HEK293 (cell line): ENCODE measurements at regions not wholly inside any gene's neighbourhood (a gene's known extent, or its start where the extent isn't known, plus 50 kb on each side); places are given as distances from the start of the nearest gene placed in this dataset.

Source experiments
- CTCF ChIA-PET: fragments of 350-600 bp; formaldehyde crosslinking; extraction: SDS; loops from one replicate; lab custom pipeline; 2021; ENCODE audit warnings: antibody characterized with exemption; lab: Yijun Ruan, JAX
- POLR2A ChIA-PET: fragments of 300-600 bp; formaldehyde crosslinking; extraction: SDS; loops from one replicate; lab custom pipeline; 2020; ENCODE audit warnings: antibody characterized with exemption, inconsistent platforms; lab: Yijun Ruan, JAX
- H3K27ac ChIP-seq: fragments of 200-500 bp; sonication (Bioruptor generic); 2 replicates; pipeline ENCODE4 v1.5.1; 2014; ENCODE audit warnings: low read depth, low read length, control low read depth, inconsistent platforms; ENCODE audit errors: extremely low read depth
- H3K36me3 ChIP-seq, 2 experiments: fragments of 200-500 bp in 1 of 2; sonication (Bioruptor generic) in 1 of 2; 1 replicate in 1 of 2; 2 replicates in 1 of 2; pipeline ENCODE4 v1.5.1; 2014 to 2017; ENCODE audit warnings: inconsistent platforms in 2 of 2, low read length in 2 of 2; ENCODE audit not compliant: control insufficient read depth in 2 of 2, insufficient read depth in 1 of 2
- H3K4me1 ChIP-seq: fragments of 200-500 bp; sonication (Bioruptor generic); 2 replicates; pipeline ENCODE4 v1.5.1; 2014; ENCODE audit warnings: mild to moderate bottlenecking, low read length, inconsistent platforms; ENCODE audit not compliant: control insufficient read depth, insufficient read depth
- H3K4me3 ChIP-seq: 2 replicates; pipeline ENCODE4 v1.5.1; 2011; ENCODE audit warnings: low read depth, mild to moderate bottlenecking, control low read depth, low read length, moderate library complexity
- H3K9me3 ChIP-seq: fragments of 200-500 bp; sonication (Bioruptor generic); 2 replicates; pipeline ENCODE4 v1.5.1; 2014; ENCODE audit warnings: low read depth, low read length, inconsistent platforms; ENCODE audit not compliant: control insufficient read depth, insufficient read depth
- EGR2 ChIP-seq: fragments of 450-650 bp; formaldehyde crosslinking; IDR thresholded peaks from 2 replicates; pipeline ENCODE4 v1.5.1; 2016; ENCODE audit warnings: low read depth, missing biosample characterization, missing genetic modification characterization
- GFI1B ChIP-seq: fragments of 450-650 bp; formaldehyde crosslinking; IDR thresholded peaks from 2 replicates; pipeline ENCODE4 v1.5.1; 2016; ENCODE audit warnings: missing biosample characterization, missing genetic modification characterization
- REST ChIP-seq: fragments of 450-650 bp; formaldehyde crosslinking; IDR thresholded peaks from 2 replicates; pipeline ENCODE4 v1.5.1; 2016; ENCODE audit warnings: missing biosample characterization, missing genetic modification characterization
- TRIM28 ChIP-seq: IDR thresholded peaks from 2 replicates; pipeline ENCODE4 v1.6.1; 2011; ENCODE audit warnings: low read length, control low read depth, borderline replicate concordance
- ZFP41 ChIP-seq: fragments of 450-650 bp; formaldehyde crosslinking; IDR thresholded peaks from 2 replicates; pipeline ENCODE4 v1.5.1; 2016; ENCODE audit warnings: missing biosample characterization, missing genetic modification characterization, borderline replicate concordance
- ZNF140 ChIP-seq: fragments of 450-650 bp; formaldehyde crosslinking; IDR thresholded peaks from 2 replicates; pipeline ENCODE4 v1.5.1; 2016; ENCODE audit warnings: missing biosample characterization, missing genetic modification characterization
- ZNF394 ChIP-seq: fragments of 450-650 bp; formaldehyde crosslinking; IDR thresholded peaks from 2 replicates; pipeline ENCODE4 v1.5.1; 2016; ENCODE audit warnings: missing biosample characterization, missing genetic modification characterization, mild to moderate bottlenecking, moderate library complexity, borderline replicate concordance
- ZNF529 ChIP-seq: fragments of 450-650 bp; formaldehyde crosslinking; IDR thresholded peaks from 2 replicates; pipeline ENCODE4 v1.5.1; 2017; ENCODE audit warnings: missing genetic modification characterization, missing biosample characterization; ENCODE audit not compliant: insufficient replicate concordance
- ZNF558 ChIP-seq: fragments of 450-650 bp; formaldehyde crosslinking; IDR thresholded peaks from 2 replicates; pipeline ENCODE4 v1.5.1; 2016; ENCODE audit warnings: missing biosample characterization, missing genetic modification characterization
- ZNF571 ChIP-seq: fragments of 450-650 bp; formaldehyde crosslinking; IDR thresholded peaks from 2 replicates; pipeline ENCODE4 v1.5.0; 2017; ENCODE audit warnings: missing biosample characterization, missing genetic modification characterization
- ZNF621 ChIP-seq: fragments of 450-650 bp; formaldehyde crosslinking; IDR thresholded peaks from 2 replicates; pipeline ENCODE4 v1.5.1; 2017; ENCODE audit warnings: missing biosample characterization, missing genetic modification characterization
- ZNF670 ChIP-seq: fragments of 450-650 bp; formaldehyde crosslinking; IDR thresholded peaks from 2 replicates; pipeline ENCODE4 v1.5.1; 2016; ENCODE audit warnings: missing biosample characterization, missing genetic modification characterization, low read depth
- ZNF76 ChIP-seq: fragments of 450-650 bp; formaldehyde crosslinking; IDR thresholded peaks from 2 replicates; pipeline ENCODE4; 2016; ENCODE audit warnings: low read depth, missing biosample characterization, missing genetic modification characterization, borderline replicate concordance
- ZSCAN16 ChIP-seq: fragments of 450-650 bp; formaldehyde crosslinking; IDR thresholded peaks from 2 replicates; pipeline ENCODE4 v1.5.1; 2016; ENCODE audit warnings: missing biosample characterization, missing genetic modification characterization
- TF ChIP-seq, protein P1 (sequence below): fragments of 450-650 bp; formaldehyde crosslinking; IDR thresholded peaks from 2 replicates; pipeline ENCODE4 v1.5.1; 2016; ENCODE audit warnings: missing biosample characterization, missing genetic modification characterization
- TF ChIP-seq, protein P2 (sequence below): fragments of 450-650 bp; formaldehyde crosslinking; IDR thresholded peaks from 2 replicates; pipeline ENCODE4 v1.5.1; 2016; ENCODE audit warnings: missing biosample characterization, missing genetic modification characterization
- TF ChIP-seq, protein P3 (sequence below): fragments of 450-650 bp; formaldehyde crosslinking; IDR thresholded peaks from 2 replicates; pipeline ENCODE4 v1.5.1; 2016; ENCODE audit warnings: missing biosample characterization, missing genetic modification characterization
- TF ChIP-seq, protein P4 (sequence below): fragments of 450-650 bp; formaldehyde crosslinking; IDR thresholded peaks from 2 replicates; pipeline ENCODE4 v1.5.1; 2017; ENCODE audit warnings: missing biosample characterization, mild to moderate bottlenecking, missing genetic modification characterization, moderate library complexity

- TF ChIP-seq, protein P1, sequence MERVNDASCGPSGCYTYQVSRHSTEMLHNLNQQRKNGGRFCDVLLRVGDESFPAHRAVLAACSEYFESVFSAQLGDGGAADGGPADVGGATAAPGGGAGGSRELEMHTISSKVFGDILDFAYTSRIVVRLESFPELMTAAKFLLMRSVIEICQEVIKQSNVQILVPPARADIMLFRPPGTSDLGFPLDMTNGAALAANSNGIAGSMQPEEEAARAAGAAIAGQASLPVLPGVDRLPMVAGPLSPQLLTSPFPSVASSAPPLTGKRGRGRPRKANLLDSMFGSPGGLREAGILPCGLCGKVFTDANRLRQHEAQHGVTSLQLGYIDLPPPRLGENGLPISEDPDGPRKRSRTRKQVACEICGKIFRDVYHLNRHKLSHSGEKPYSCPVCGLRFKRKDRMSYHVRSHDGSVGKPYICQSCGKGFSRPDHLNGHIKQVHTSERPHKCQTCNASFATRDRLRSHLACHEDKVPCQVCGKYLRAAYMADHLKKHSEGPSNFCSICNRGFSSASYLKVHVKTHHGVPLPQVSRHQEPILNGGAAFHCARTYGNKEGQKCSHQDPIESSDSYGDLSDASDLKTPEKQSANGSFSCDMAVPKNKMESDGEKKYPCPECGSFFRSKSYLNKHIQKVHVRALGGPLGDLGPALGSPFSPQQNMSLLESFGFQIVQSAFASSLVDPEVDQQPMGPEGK (tag by site-specific recombination), result no peak
- TF ChIP-seq TRIM28, result peak; percentile 55; the same call in 1 of the 2 replicates
- TF ChIP-seq, all 188 proteins: peak for 5
Observed at GRCh38 chr7:45347804-45348203, 190.2 kb downstream of the RAMP3 start (continued).

GRCh38 chr7:45349090-45349489 lies 191.5 kb downstream of the RAMP3 start:
- Histone ChIP-seq H3K36me3 (no peaks in the 10 kb centered on the region), H3K4me1 (peaks cover 10% of the 10 kb centered on the region), H3K9me3 (no peaks in the 10 kb centered on the region), H3K4me3 (no peak overlapping the region), H3K27ac (no peak overlapping the region)
- TF ChIP-seq ZNF670 (tag by site-specific recombination) (no peak), ZNF140 (tag by site-specific recombination) (no peak), ZFP41 (tag by site-specific recombination) (no peak), REST (tag by site-specific recombination) (peak; percentile 69), GFI1B (no peak), ZNF621 (tag by site-specific recombination) (no peak)
- TF ChIP-seq, protein P2, sequence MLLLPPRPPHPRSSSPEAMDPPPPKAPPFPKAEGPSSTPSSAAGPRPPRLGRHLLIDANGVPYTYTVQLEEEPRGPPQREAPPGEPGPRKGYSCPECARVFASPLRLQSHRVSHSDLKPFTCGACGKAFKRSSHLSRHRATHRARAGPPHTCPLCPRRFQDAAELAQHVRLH (tag by site-specific recombination), result no peak
- TF ChIP-seq, protein P3, sequence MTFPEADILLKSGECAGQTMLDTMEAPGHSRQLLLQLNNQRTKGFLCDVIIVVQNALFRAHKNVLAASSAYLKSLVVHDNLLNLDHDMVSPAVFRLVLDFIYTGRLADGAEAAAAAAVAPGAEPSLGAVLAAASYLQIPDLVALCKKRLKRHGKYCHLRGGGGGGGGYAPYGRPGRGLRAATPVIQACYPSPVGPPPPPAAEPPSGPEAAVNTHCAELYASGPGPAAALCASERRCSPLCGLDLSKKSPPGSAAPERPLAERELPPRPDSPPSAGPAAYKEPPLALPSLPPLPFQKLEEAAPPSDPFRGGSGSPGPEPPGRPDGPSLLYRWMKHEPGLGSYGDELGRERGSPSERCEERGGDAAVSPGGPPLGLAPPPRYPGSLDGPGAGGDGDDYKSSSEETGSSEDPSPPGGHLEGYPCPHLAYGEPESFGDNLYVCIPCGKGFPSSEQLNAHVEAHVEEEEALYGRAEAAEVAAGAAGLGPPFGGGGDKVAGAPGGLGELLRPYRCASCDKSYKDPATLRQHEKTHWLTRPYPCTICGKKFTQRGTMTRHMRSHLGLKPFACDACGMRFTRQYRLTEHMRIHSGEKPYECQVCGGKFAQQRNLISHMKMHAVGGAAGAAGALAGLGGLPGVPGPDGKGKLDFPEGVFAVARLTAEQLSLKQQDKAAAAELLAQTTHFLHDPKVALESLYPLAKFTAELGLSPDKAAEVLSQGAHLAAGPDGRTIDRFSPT (tag by site-specific recombination), result no peak
- POLR2A ChIA-PET, result no interaction called here
- CTCF ChIA-PET, result no interaction called here

- H3K9me3 ChIP-seq, result no peaks in the 10 kb centered on the region
- ChIA-PET POLR2A (no interaction called here), CTCF (no interaction called here)
- no peak overlapping the region for H3K27ac ChIP-seq
- H3K36me3 ChIP-seq, result no peaks in the 10 kb centered on the region
- TF ChIP-seq ZSCAN16 (tag by site-specific recombination) (no peak), ZNF571 (tag by site-specific recombination) (no peak), ZNF558 (tag by site-specific recombination) (no peak), ZNF140 (tag by site-specific recombination) (no peak), ZNF394 (tag by site-specific recombination) (no peak), EGR2 (tag by site-specific recombination) (no peak), ZNF76 (tag by site-specific recombination) (no peak), ZNF529 (tag by site-specific recombination) (no peak)
- TF ChIP-seq, protein P2 (tag by site-specific recombination), result no peak
- TF ChIP-seq, protein P4, sequence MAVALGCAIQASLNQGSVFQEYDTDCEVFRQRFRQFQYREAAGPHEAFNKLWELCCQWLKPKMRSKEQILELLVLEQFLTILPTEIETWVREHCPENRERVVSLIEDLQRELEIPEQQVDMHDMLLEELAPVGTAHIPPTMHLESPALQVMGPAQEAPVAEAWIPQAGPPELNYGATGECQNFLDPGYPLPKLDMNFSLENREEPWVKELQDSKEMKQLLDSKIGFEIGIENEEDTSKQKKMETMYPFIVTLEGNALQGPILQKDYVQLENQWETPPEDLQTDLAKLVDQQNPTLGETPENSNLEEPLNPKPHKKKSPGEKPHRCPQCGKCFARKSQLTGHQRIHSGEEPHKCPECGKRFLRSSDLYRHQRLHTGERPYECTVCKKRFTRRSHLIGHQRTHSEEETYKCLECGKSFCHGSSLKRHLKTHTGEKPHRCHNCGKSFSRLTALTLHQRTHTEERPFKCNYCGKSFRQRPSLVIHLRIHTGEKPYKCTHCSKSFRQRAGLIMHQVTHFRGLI (tag by site-specific recombination), result no peak
- no peak overlapping the region for H3K4me3 ChIP-seq
- peaks cover 9% of the 10 kb centered on the region for H3K4me1 ChIP-seq
Observed at GRCh38 chr7:45350896-45351295, 193.3 kb downstream of the RAMP3 start.
